ENCODE measurements at regions not wholly inside any gene's neighbourhood (a gene's known extent, or its start where the extent isn't known, plus 50 kb on each side); places are given as distances from the start of the nearest gene placed in this dataset.

- TF ChIP-seq CTCF (IDR thresholded peaks at IDR 0.05) (no peak), POLR2A (IDR thresholded peaks at IDR 0.05) (no peak)
These were observed 58.0 kb upstream of the PTPN13 start for GRCh38 chr4:86536151-86536550.
